ENCODE measurements at regions not wholly inside any gene's neighbourhood (a gene's known extent, or its start where the extent isn't known, plus 50 kb on each side); places are given as distances from the start of the nearest gene placed in this dataset.
"Not testable (repeated sequence)": the region's sequence is repeated elsewhere in the genome, so short reads cannot be mapped to it uniquely, and the experiment has no call there.

DNA sequence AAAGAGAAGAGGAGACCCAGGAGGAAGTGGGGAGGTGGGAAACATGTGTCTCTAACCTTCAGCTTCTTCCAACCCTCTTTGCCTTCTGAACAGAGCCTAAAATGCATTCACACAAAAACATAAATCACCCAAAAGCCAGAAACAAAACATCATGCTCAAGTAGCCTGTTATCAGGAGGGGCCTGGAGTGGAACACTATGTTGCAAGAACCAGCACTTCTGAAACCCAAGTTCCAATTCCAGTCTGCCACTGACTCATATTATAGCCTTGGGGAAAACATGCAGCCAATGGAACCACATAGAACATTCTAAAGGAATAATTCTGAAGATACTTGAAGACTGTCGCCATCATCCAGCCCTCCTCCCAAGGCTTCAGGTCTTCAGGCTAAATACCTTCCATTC, 169.8 kb upstream of the PLXNC1 start:
- DNase-seq: no peak

DNA sequence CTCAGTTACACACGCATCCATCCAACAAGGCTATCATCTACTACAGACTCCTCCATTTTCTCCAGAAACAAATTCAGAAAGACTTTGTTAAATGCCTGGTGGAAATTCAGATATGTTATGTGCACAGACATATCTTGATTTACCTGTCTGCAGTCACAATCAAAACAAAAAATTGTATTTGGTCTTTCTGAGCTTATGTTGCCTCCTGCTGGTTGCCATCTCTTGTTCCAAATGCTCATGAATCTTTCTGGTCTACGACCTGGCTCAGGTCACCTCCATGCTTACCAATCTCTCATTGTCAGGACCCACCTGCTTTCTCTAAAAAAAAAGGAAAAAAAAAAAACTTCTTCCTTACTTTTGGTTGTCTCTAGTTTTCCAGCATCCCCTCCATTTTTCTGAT, 169.2 kb upstream of the PLXNC1 start:
- no peak for DNase-seq

GRCh38 chr12:93980711-93981110, 167.7 kb upstream of the PLXNC1 start:
- DNase-seq: peak in 4 of 58 donors; percentile 16 to 61 (median 36)

GRCh38 chr12:93981411-93981810, 167.0 kb upstream of the PLXNC1 start:
- no peak for DNase-seq

DNA sequence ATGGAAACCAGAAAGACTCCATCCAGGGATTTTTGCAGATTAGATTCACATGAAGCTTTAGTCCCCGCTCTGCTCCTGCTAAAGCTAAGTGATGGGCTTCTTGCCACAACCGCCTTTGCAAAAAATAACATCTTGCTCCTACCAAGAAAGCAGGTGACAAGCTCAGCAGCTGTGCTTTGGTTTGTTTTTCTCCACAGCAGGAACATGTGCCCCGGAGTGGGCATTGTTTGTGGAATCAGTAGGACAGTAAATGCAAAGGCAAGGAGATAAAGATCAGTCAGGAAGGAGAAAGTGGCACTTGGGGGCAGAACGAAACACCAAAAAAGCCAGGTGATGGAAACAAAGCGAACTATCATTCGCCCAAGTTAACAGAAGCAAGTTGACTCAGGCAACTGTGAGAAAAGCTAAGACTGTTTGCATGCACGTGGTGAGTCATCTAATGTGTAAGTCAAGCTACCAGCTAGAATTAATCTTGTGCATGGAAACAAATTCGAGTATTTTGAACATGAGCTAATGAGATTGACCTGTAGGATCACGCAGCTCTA, 165.5 kb upstream of the PLXNC1 start:
- DNase-seq: peak in 11 of 58 donors; percentile 3 to 63 (median 37)

- no peak for DNase-seq
Observed at GRCh38 chr12:93984005-93984404, 164.4 kb upstream of the PLXNC1 start.

DNA sequence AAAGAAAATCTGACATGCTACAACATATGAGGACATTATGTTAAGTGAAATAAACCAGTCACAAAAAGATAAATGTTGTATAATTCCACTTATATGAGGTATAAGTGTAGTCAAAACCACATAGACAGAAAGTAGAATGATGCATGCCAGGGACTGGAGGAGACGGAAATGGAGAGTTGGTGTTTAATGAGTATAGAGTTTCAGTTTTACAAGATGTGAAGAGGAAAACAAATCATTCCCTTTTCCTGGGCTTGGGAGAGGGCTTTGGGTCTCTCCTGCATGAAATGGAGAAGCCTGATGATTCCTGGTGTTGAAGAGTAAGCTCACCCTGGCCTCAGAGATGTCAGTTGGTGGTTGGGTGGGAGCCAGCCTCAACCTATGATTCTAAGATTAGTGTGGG, 158.4 kb upstream of the PLXNC1 start:
- no peak for DNase-seq

- peak in 47 of 58 donors; percentile 6 to 75 (median 42) for DNase-seq
Observed at GRCh38 chr12:93990832-93991803, 157.3 kb upstream of the PLXNC1 start.

DNA sequence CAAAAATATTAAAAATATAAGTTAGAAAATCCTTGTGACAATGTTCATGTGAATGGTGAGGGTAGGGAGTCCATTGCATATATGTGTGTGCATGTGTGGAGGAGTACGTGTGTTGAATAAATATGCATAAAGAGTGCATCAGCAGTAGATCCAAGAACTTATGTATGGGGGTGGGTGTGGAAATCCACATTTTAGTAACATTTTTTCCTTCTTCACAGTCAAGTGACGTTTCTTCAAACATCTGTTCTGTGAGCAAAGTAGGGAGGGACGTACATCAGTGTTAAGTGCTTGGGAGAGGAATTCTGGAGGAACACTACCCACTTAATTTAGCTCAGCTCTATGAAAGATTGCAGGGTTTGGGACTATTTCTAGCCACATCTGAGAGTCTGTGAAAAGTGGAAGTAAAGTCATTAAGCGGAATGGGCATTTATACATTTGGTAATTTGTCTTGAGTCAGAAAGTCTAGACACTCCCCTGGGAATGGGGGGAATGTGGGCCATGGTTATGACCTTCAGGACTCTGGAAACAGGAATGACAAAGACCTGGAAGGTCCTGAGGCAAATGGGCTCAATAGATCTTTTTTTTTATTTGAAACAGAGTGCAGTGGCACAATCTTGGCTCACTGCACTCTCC, 156.4 kb upstream of the PLXNC1 start:
- DNase-seq: peak in 4 of 58 donors; percentile 7 to 72 (median 48)

DNA sequence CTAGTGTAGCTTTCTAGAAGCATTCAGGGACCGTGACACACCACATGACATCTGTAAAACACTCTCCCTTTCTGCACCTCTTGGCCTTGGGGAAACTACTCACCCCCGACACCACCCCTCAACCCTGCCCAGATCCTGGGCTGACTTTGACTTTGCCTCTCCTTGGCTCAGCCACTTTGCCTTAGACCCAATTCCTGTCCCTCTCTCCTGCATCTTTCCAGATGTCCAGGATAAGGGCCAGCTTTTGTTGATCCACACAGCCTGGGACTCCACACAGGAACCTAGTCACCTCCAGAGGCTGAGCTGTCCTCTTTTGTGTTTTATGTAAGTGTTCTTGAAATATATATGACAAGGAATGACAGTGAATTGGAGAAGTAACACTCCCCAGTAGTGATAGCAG, 153.7 kb upstream of the PLXNC1 start:
- DNase-seq: no peak

DNA sequence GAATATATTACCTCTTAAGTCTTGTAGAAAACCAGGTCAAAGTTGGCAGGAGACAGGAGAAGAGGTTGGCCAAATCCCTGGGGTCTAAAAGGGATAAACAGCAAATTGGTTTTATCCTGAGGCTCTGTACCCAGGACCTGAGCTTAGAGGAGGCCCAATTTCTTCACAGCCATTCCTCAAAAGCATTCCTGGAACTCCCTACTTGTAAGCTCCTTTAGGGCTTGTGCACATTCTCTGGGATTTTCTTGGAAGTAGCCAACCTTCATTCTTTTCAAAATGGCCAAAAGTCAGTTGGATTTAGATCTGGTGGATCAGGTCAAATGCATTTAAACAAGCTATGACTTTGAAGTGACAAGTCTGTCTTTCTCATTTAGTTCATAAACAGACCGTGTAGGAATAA, 152.1 kb upstream of the PLXNC1 start:
- DNase-seq: no peak

GRCh38 chr12:94001691-94002090, 146.7 kb upstream of the PLXNC1 start:
- DNase-seq: no peak

DNA sequence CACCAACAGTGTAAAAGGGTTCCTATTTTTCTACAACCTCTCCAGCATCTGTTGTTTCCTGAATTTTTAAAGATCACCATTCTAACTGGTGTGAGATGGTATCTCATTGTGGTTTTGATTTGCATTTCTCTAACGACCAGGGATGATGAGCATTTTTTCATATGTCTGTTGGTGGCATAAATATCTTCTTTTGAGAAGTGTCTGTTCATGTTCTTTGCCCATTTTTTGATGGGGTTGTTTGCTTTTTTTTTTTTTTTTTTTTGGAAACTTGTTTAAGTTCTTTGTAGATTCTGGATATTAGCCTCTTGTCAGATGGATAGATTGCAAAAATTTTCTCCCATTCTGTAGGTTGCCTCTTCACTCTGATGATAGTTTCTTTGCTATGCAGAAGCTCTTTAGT, 145.5 kb upstream of the PLXNC1 start:
- not testable (repeated sequence) for DNase-seq

DNA sequence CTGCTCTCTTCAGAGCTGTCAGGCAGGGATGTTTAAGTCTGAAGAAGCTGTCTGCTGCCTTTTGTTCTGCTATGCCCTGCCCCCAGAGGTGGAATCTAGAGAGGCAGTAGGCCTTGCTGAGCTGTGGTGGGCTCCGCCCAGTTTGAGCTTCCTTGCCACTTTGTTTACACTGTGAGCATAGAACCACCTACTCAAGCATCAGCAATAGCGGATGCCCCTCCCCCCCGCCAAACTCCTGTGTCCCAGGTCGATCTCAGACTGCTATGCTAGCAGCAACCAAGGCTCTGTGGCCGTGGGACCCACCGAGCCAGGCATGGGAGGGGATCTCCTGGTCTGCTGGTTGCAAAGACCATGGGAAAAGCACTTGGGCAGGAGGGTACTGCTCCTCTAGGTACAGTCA, 140.5 kb upstream of the PLXNC1 start:
- DNase-seq: not testable (repeated sequence)

GRCh38 chr12:94010307-94010706, 138.1 kb upstream of the PLXNC1 start:
- no peak for DNase-seq

- DNase-seq: no peak
Observed at GRCh38 chr12:94012071-94012470, 136.3 kb upstream of the PLXNC1 start.

DNA sequence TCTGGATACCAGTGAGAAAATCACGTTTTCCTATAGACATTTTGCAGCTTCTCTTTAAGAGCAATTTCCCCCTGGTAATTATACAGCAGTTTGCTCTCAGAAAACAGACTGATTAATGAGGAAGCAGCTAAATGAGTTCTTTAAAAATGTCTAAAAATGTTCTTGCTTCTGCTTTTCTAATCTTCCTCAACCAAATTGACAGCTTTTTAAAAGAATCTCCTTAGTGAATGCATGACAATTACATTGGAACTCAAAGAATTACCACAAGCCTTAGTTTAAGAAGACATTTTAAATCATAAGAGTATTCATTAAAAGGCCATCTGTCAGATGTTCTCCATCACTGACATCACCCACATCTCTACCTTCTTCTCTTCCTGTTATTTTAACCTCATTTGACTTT, 135.8 kb upstream of the PLXNC1 start:
- DNase-seq: no peak

DNA sequence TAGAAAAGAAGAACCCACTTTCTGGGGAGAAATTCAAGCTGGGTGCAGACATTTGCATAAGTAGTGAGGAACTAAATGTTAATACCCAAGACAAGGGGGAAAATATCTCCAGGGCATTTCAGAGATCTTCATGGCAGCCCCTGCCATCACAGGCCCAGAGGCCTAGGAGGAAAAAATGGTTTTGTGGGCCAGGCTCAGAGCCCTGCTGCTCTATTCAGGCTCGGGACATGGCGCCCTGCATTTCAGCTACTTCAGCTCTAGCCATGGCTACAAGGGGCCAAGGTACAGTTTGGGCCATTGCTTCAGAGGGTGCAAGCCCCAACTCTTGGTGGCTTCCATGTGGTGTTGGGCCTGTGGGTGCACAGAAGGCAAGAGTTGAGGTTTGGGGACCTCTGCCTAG, 131.1 kb upstream of the PLXNC1 start:
- DNase-seq: not testable (repeated sequence)

DNA sequence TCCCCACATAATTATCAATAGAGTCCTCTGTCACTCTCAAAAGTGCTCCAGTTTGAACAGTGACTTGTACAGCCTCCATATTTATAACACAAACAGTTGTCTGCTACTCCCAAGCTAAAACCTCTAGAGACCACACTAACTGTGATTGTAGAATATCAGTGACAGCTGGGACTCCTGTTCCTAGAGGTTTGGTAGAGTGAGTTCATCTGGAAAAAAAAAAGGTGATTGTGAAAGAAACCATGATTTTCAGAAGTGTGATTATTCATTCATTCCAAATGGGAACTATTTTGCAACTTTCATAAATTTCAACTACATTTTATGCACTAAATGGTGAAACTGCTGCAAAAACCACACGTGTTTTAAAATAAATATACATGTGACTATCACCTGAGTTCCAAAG, 128.0 kb upstream of the PLXNC1 start:
- DNase-seq: no peak

- no peak for DNase-seq
Observed at GRCh38 chr12:94023879-94024278, 124.5 kb upstream of the PLXNC1 start.

DNA sequence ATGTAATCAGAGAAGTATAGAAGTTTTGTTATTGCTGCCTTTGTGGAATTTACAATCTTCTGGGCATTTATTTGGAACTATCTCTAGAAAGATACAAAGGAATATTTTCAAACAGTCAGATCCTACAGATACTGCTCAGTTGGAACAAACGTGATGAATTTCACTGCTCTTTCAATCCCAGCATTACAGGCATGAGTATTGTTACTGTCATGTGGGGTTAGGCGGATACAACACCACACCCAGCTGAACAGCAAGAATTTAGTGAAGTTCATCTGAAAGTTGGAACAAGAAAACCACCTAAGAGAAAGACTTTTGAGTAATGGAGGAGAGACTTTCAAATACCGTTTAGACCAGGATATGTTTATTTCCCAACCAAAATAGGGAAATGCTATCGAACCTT, 123.3 kb upstream of the PLXNC1 start:
- DNase-seq: no peak

DNA sequence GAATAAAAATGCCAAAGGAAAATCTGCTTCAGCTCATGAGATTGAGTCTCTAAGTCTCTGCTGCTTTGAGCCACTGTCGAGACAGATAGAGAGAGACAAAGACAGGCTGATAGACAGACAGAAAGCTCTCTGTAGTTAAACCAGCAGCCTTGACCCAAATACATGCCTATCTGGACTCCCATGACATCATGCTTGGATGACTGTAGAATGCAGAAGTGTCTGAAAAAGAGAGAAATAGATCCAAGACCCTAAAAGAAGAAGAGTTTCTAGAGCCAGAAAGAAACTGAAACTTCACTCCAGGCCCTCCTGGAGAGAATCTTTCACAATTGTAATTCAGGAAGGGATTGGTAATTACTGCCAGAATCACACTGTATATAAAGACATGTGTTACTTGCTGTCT, 122.6 kb upstream of the PLXNC1 start:
- no peak for DNase-seq

Measured in anterior cingulate cortex (tissue), 58 donors.